ENCODE measurements at regions not wholly inside any gene's neighbourhood (a gene's known extent, or its start where the extent isn't known, plus 50 kb on each side); places are given as distances from the start of the nearest gene placed in this dataset.

GRCh38 chr13:90793261-90793820, 554.1 kb upstream of the MIR17HG start:
- Mint-ChIP-seq H3K36me3 (no peaks in the 10 kb centered on the region), H3K9me3 (peaks cover 10% of the 10 kb centered on the region), H3K4me3 (no peak overlapping the region), H3K27ac (no peak overlapping the region), H3K4me1 (no peaks in the 10 kb centered on the region)
- DNase-seq (ENCODE audit: low spot score in 2 of 2) (no peak), ATAC-seq (no peak)

GRCh38 chr13:90796474-90796873, 551.0 kb upstream of the MIR17HG start:
- Mint-ChIP-seq H3K4me1 (no peaks in the 10 kb centered on the region), H3K27ac (no peak overlapping the region), H3K4me3 (no peak overlapping the region), H3K36me3 (no peaks in the 10 kb centered on the region), H3K9me3 (peaks cover 10% of the 10 kb centered on the region)
- DNase-seq (ENCODE audit: low spot score in 2 of 2) (no peak), ATAC-seq (no peak)

- ATAC-seq (no peak), DNase-seq (ENCODE audit: low spot score in 2 of 2) (no peak)
- peaks cover 10% of the 10 kb centered on the region for H3K9me3 Mint-ChIP-seq
- no peak overlapping the region for H3K27ac Mint-ChIP-seq
- H3K36me3 Mint-ChIP-seq, result no peaks in the 10 kb centered on the region
- no peak overlapping the region for H3K4me3 Mint-ChIP-seq
- no peaks in the 10 kb centered on the region for H3K4me1 Mint-ChIP-seq
Measured at GRCh38 chr13:90797335-90797734, 550.2 kb upstream of the MIR17HG start.

GRCh38 chr13:90798381-90798780, 549.1 kb upstream of the MIR17HG start:
- no peak for DNase-seq (ENCODE audit: low spot score in 2 of 2)
- Mint-ChIP-seq H3K27ac (no peak overlapping the region), H3K4me3 (no peak overlapping the region), H3K36me3 (no peaks in the 10 kb centered on the region), H3K9me3 (peaks cover 10% of the 10 kb centered on the region), H3K4me1 (no peaks in the 10 kb centered on the region)
- ATAC-seq, result no peak

GRCh38 chr13:90800082-90800746, 547.3 kb upstream of the MIR17HG start:
- DNase-seq (ENCODE audit: low spot score in 2 of 2) (no peak), ATAC-seq (no peak)
- H3K27ac Mint-ChIP-seq, result no peak overlapping the region
- no peak overlapping the region for H3K4me3 Mint-ChIP-seq
- peaks cover 8% of the 10 kb centered on the region for H3K9me3 Mint-ChIP-seq
- no peaks in the 10 kb centered on the region for H3K36me3 Mint-ChIP-seq
- H3K4me1 Mint-ChIP-seq, result no peaks in the 10 kb centered on the region

- H3K4me1 Mint-ChIP-seq, result no peaks in the 10 kb centered on the region
- DNase-seq (ENCODE audit: low spot score in 2 of 2) (no peak), ATAC-seq (no peak)
- H3K27ac Mint-ChIP-seq, result no peak overlapping the region
- H3K36me3 Mint-ChIP-seq, result no peaks in the 10 kb centered on the region
- peaks cover 5% of the 10 kb centered on the region for H3K9me3 Mint-ChIP-seq
- no peak overlapping the region for H3K4me3 Mint-ChIP-seq
Measured at GRCh38 chr13:90801621-90802020, 545.9 kb upstream of the MIR17HG start.

GRCh38 chr13:90803210-90803609, 544.3 kb upstream of the MIR17HG start:
- no peak for ATAC-seq

GRCh38 chr13:90806016-90806615, 541.4 kb upstream of the MIR17HG start:
- Mint-ChIP-seq H3K36me3 (no peaks in the 10 kb centered on the region), H3K27ac (no peak overlapping the region), H3K4me1 (no peaks in the 10 kb centered on the region), H3K9me3 (peaks cover 5% of the 10 kb centered on the region), H3K4me3 (no peak overlapping the region)
- DNase-seq (ENCODE audit: low spot score in 2 of 2) (no peak), ATAC-seq (no peak)

More at GRCh38 chr13:90803210-90803609, 544.3 kb upstream of the MIR17HG start:
- Mint-ChIP-seq H3K4me3 (no peak overlapping the region), H3K9me3 (peaks cover 5% of the 10 kb centered on the region), H3K27ac (no peak overlapping the region), H3K36me3 (no peaks in the 10 kb centered on the region), H3K4me1 (no peaks in the 10 kb centered on the region)
- DNase-seq (ENCODE audit: low spot score in 2 of 2), result no peak

- ATAC-seq, result no peak
- Mint-ChIP-seq H3K4me3 (no peak overlapping the region), H3K36me3 (no peaks in the 10 kb centered on the region), H3K27ac (no peak overlapping the region), H3K4me1 (no peaks in the 10 kb centered on the region), H3K9me3 (peaks cover 5% of the 10 kb centered on the region)
- DNase-seq (ENCODE audit: low spot score in 2 of 2), result no peak
Measured at GRCh38 chr13:90806892-90807291, 540.6 kb upstream of the MIR17HG start.

- ATAC-seq (no peak), DNase-seq (ENCODE audit: low spot score in 2 of 2) (no peak)
- Mint-ChIP-seq H3K4me3 (no peak overlapping the region), H3K4me1 (no peaks in the 10 kb centered on the region), H3K36me3 (no peaks in the 10 kb centered on the region), H3K27ac (no peak overlapping the region), H3K9me3 (peaks cover 7% of the 10 kb centered on the region)
Measured at GRCh38 chr13:90808838-90809237, 538.6 kb upstream of the MIR17HG start.

- Mint-ChIP-seq H3K4me1 (no peaks in the 10 kb centered on the region), H3K36me3 (no peaks in the 10 kb centered on the region), H3K27ac (no peak overlapping the region), H3K4me3 (no peak overlapping the region), H3K9me3 (peaks cover 14% of the 10 kb centered on the region)
- ATAC-seq (no peak), DNase-seq (ENCODE audit: low spot score in 2 of 2) (no peak)
Measured at GRCh38 chr13:90824032-90824431, 523.5 kb upstream of the MIR17HG start.

- Mint-ChIP-seq H3K36me3 (no peaks in the 10 kb centered on the region), H3K9me3 (peaks cover 14% of the 10 kb centered on the region), H3K4me3 (no peak overlapping the region), H3K4me1 (no peaks in the 10 kb centered on the region), H3K27ac (no peak overlapping the region)
- DNase-seq (ENCODE audit: low spot score in 2 of 2) (no peak), ATAC-seq (no peak)
Measured at GRCh38 chr13:90826688-90827087, 520.8 kb upstream of the MIR17HG start.

GRCh38 chr13:90830782-90831181, 516.7 kb upstream of the MIR17HG start:
- ATAC-seq (no peak), DNase-seq (ENCODE audit: low spot score in 2 of 2) (no peak)
- Mint-ChIP-seq H3K9me3 (peaks cover 6% of the 10 kb centered on the region), H3K27ac (no peak overlapping the region), H3K4me1 (no peaks in the 10 kb centered on the region), H3K4me3 (no peak overlapping the region), H3K36me3 (no peaks in the 10 kb centered on the region)

- H3K4me3 Mint-ChIP-seq, result no peak overlapping the region
- H3K4me1 Mint-ChIP-seq, result no peaks in the 10 kb centered on the region
- ATAC-seq, result no peak
- no peaks in the 10 kb centered on the region for H3K36me3 Mint-ChIP-seq
- no peak overlapping the region for H3K27ac Mint-ChIP-seq
- H3K9me3 Mint-ChIP-seq, result peaks cover 9% of the 10 kb centered on the region
- DNase-seq (ENCODE audit: low spot score in 2 of 2), result no peak
Measured at GRCh38 chr13:90833951-90834350, 513.5 kb upstream of the MIR17HG start.

- H3K9me3 Mint-ChIP-seq, result peaks cover 9% of the 10 kb centered on the region
- H3K36me3 Mint-ChIP-seq, result no peaks in the 10 kb centered on the region
Measured at GRCh38 chr13:90834700-90835099, 512.8 kb upstream of the MIR17HG start.

GRCh38 chr13:90835826-90836225, 511.7 kb upstream of the MIR17HG start:
- DNase-seq (ENCODE audit: low spot score in 2 of 2), result no peak
- ATAC-seq, result no peak
- H3K27ac Mint-ChIP-seq, result no peak overlapping the region
- H3K4me3 Mint-ChIP-seq, result no peak overlapping the region
- H3K4me1 Mint-ChIP-seq, result no peaks in the 10 kb centered on the region
- H3K36me3 Mint-ChIP-seq, result no peaks in the 10 kb centered on the region
- H3K9me3 Mint-ChIP-seq, result peaks cover 19% of the 10 kb centered on the region

More at GRCh38 chr13:90834700-90835099, 512.8 kb upstream of the MIR17HG start:
- no peak overlapping the region for H3K4me3 Mint-ChIP-seq
- H3K27ac Mint-ChIP-seq, result no peak overlapping the region
- ATAC-seq (no peak), DNase-seq (ENCODE audit: low spot score in 2 of 2) (no peak)
- H3K4me1 Mint-ChIP-seq, result no peaks in the 10 kb centered on the region
